C4-2B (cell line): ENCODE measurements at regions not wholly inside any gene's neighbourhood (a gene's known extent, or its start where the extent isn't known, plus 50 kb on each side); places are given as distances from the start of the nearest gene placed in this dataset.

ENCODE experiments used
- ZFX ChIP-seq: fragments of 450-650 bp; IDR thresholded peaks from 2 replicates; pipeline ENCODE4 v1.6.1; 2017
- TF ChIP-seq, protein P1 (sequence below): fragments of 450-650 bp; conservative IDR thresholded peaks from 2 replicates; pipeline ENCODE4 v1.5.1; 2017; ENCODE audit warnings: mild to moderate bottlenecking

- TF ChIP-seq, protein P1, sequence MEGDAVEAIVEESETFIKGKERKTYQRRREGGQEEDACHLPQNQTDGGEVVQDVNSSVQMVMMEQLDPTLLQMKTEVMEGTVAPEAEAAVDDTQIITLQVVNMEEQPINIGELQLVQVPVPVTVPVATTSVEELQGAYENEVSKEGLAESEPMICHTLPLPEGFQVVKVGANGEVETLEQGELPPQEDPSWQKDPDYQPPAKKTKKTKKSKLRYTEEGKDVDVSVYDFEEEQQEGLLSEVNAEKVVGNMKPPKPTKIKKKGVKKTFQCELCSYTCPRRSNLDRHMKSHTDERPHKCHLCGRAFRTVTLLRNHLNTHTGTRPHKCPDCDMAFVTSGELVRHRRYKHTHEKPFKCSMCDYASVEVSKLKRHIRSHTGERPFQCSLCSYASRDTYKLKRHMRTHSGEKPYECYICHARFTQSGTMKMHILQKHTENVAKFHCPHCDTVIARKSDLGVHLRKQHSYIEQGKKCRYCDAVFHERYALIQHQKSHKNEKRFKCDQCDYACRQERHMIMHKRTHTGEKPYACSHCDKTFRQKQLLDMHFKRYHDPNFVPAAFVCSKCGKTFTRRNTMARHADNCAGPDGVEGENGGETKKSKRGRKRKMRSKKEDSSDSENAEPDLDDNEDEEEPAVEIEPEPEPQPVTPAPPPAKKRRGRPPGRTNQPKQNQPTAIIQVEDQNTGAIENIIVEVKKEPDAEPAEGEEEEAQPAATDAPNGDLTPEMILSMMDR: no peak
- TF ChIP-seq ZFX: no peak
These were observed 130.5 kb downstream of the BACH1 start for GRCh38 chr21:29429218-29429617.
